ENCODE measurements at regions not wholly inside any gene's neighbourhood (a gene's known extent, or its start where the extent isn't known, plus 50 kb on each side); places are given as distances from the start of the nearest gene placed in this dataset.

DNA sequence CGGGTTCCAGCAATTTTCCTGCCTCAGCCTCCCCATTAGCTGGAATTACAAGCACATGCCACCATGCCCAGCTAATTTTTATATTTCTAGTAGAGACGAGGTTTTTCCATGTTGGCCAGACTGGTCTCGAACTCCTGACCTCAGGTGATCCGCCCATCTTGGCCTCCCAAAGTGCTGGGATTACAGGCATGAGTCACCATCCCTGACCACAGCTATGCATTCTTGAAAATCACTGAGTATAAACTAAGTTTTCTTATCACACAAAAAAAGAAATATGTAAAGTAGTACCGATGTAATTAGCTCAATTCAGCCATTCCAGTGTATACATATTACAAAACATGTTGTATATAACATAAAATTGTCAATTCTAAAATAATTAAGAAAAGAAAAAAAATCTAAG is 232.7 kb downstream of the MBD2 start:
- no peak overlapping the region for H3K4me2 ChIP-seq (ENCODE audit: insufficient read depth, insufficient read length, low read length)
- WGBS (ENCODE audit: extremely low coverage, insufficient read length, low lambda C conversion rate), result no CpG with 5 or more reads among the region's 5 CpGs
- H3K56ac ChIP-seq (ENCODE audit: insufficient read length, low read depth, low read length), result no peak overlapping the region
- no peak overlapping the region for H4K91ac ChIP-seq (ENCODE audit: insufficient read length, low read depth, low read length)
- no peak for DNase-seq
- H3K23ac ChIP-seq (ENCODE audit: insufficient read length, low read depth, low read length), result no peak overlapping the region
- no peaks in the 10 kb centered on the region for H3K27me3 ChIP-seq (ENCODE audit: insufficient read depth, low read length)
- H2AFZ ChIP-seq (ENCODE audit: low read length), result no peak overlapping the region
- no peak overlapping the region for H3T11ph ChIP-seq (ENCODE audit: low read length)
- H2BK20ac ChIP-seq (ENCODE audit: low read depth, low read length, poor library complexity, severe bottlenecking), result no peak overlapping the region
- H4K8ac ChIP-seq (replicated peaks; ENCODE audit: insufficient read length, low read depth, low read length), result no peak overlapping the region
- Mint-ChIP-seq H3K4me3 (no peak overlapping the region), H3K4me1 (no peaks in the 10 kb centered on the region), H3K27me3 (ENCODE audit: low read depth) (no peaks in the 10 kb centered on the region), H3K27ac (no peak overlapping the region), H3K36me3 (ENCODE audit: insufficient read depth in 1 of 3, low read depth in 3 of 3) (no peaks in the 10 kb centered on the region), H3K9me3 (no peaks in the 10 kb centered on the region)
- no peak overlapping the region for H2BK5ac ChIP-seq (ENCODE audit: insufficient read length, low read length)
- TF ChIP-seq, protein P1, sequence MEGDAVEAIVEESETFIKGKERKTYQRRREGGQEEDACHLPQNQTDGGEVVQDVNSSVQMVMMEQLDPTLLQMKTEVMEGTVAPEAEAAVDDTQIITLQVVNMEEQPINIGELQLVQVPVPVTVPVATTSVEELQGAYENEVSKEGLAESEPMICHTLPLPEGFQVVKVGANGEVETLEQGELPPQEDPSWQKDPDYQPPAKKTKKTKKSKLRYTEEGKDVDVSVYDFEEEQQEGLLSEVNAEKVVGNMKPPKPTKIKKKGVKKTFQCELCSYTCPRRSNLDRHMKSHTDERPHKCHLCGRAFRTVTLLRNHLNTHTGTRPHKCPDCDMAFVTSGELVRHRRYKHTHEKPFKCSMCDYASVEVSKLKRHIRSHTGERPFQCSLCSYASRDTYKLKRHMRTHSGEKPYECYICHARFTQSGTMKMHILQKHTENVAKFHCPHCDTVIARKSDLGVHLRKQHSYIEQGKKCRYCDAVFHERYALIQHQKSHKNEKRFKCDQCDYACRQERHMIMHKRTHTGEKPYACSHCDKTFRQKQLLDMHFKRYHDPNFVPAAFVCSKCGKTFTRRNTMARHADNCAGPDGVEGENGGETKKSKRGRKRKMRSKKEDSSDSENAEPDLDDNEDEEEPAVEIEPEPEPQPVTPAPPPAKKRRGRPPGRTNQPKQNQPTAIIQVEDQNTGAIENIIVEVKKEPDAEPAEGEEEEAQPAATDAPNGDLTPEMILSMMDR (conservative IDR thresholded peaks at IDR 0.05), result no peak
- H2AK5ac ChIP-seq (ENCODE audit: insufficient read length, low read length), result no peak overlapping the region
- no peak overlapping the region for H3K18ac ChIP-seq (ENCODE audit: insufficient read length, low read depth, low read length)
- H3K9ac ChIP-seq (ENCODE audit: extremely low read depth, insufficient read length, low read length), result no peak overlapping the region
- H3K23me2 ChIP-seq (ENCODE audit: insufficient read length, low read depth, low read length, poor library complexity, severe bottlenecking), result no peaks in the 10 kb centered on the region
- H4K5ac ChIP-seq (ENCODE audit: insufficient read length, low read depth, low read length), result no peak overlapping the region
- no peaks in the 10 kb centered on the region for H4K20me1 ChIP-seq (ENCODE audit: control insufficient read depth, insufficient read depth, insufficient read length)
- H2BK15ac ChIP-seq (ENCODE audit: low read depth, low read length), result no peak overlapping the region
- H2BK120ac ChIP-seq (ENCODE audit: low read depth, low read length, poor library complexity, severe bottlenecking), result no peak overlapping the region
- H3K27ac ChIP-seq (ENCODE audit: insufficient read length, low read depth, low read length), result no peak overlapping the region
- no peaks in the 10 kb centered on the region for H3K79me1 ChIP-seq (ENCODE audit: insufficient read depth, low read depth, low read length, poor library complexity, severe bottlenecking)
- H3K14ac ChIP-seq (ENCODE audit: insufficient read depth, low read length), result no peak overlapping the region
- no peaks in the 10 kb centered on the region for H3K79me2 ChIP-seq (ENCODE audit: insufficient read depth, low read length)
- no peaks in the 10 kb centered on the region for H3K4me1 ChIP-seq (ENCODE audit: insufficient read depth, low read length)
- H2BK12ac ChIP-seq (ENCODE audit: insufficient read length, low read depth, low read length), result no peak overlapping the region
- H3K4ac ChIP-seq (ENCODE audit: low read depth, low read length), result no peak overlapping the region
- H3K9me3 ChIP-seq (ENCODE audit: control insufficient read depth, low read depth, low read length), result no peaks in the 10 kb centered on the region

All from H9 (cell line).